Erythroblast (primary cell): ENCODE measurements at regions not wholly inside any gene's neighbourhood (a gene's known extent, or its start where the extent isn't known, plus 50 kb on each side); places are given as distances from the start of the nearest gene placed in this dataset.

Experiments used
- GATA1 ChIP-seq: IDR thresholded peaks from 2 replicates; pipeline ENCODE4 v1.6.1; 2011; ENCODE audit warnings: low read depth, mild to moderate bottlenecking, control low read depth, low read length, moderate library complexity
- POLR2A ChIP-seq: IDR thresholded peaks from 2 replicates; pipeline ENCODE4 v1.6.1; 2011; ENCODE audit warnings: mild to moderate bottlenecking, low read length

GRCh38 chr1:112806090-112806642, 91.0 kb upstream of the PPM1J start:
- no peak for TF ChIP-seq POLR2A
- TF ChIP-seq GATA1: no peak
